ENCODE measurements at regions not wholly inside any gene's neighbourhood (a gene's known extent, or its start where the extent isn't known, plus 50 kb on each side); places are given as distances from the start of the nearest gene placed in this dataset.

- Histone ChIP-seq H3K4me1 (replicated peaks in 1 of 4; ENCODE audit: control insufficient read depth in 3 of 4, insufficient read depth in 4 of 4, low read length in 3 of 4) (no peaks in the 10 kb centered on the region), H2AK5ac (ENCODE audit: low read depth, low read length) (no peak overlapping the region), H2BK15ac (ENCODE audit: low read length) (no peak overlapping the region; the same call in 1 of the 2 replicates), H2AFZ (ENCODE audit: low read length) (no peak overlapping the region), H3K23me2 (ENCODE audit: low read depth, low read length) (no peaks in the 10 kb centered on the region), H4K5ac (ENCODE audit: insufficient read length, low read depth, low read length) (no peak overlapping the region), H4K91ac (replicated peaks; ENCODE audit: insufficient read length, low read length) (no peak overlapping the region), H3K23ac (ENCODE audit: insufficient read length) (no peak overlapping the region), H3K27ac (ENCODE audit: low read depth, low read length) (no peak overlapping the region), H2BK12ac (ENCODE audit: low read depth, low read length) (no peak overlapping the region), H3K4ac (replicated peaks; ENCODE audit: insufficient read length, low read depth, low read length) (no peak overlapping the region), H3K79me2 (ENCODE audit: control insufficient read depth in 1 of 2, insufficient read depth in 2 of 2, low read length in 2 of 2) (no peaks in the 10 kb centered on the region), H3K9ac (replicated peaks in 1 of 4; ENCODE audit: extremely low read depth in 1 of 4, low read depth in 3 of 4, low read length in 3 of 4) (no peak overlapping the region), H3K79me1 (ENCODE audit: low read depth, low read length) (no peaks in the 10 kb centered on the region), H2BK120ac (replicated peaks; ENCODE audit: low read depth, low read length) (no peak overlapping the region), H4K8ac (ENCODE audit: extremely low read depth, insufficient read depth, low read length) (no peak overlapping the region), H4K20me1 (replicated peaks in 1 of 2; ENCODE audit: control insufficient read depth in 1 of 2, insufficient read depth in 2 of 2, low read length in 2 of 2) (no peaks in the 10 kb centered on the region), H3K56ac (replicated peaks; ENCODE audit: insufficient read length, low read depth, low read length) (no peak overlapping the region), H2BK5ac (ENCODE audit: low read depth, low read length) (no peak overlapping the region), H3K4me3 (ENCODE audit: extremely low read depth in 1 of 4, insufficient read depth in 2 of 4, low read depth in 3 of 4, low read length in 4 of 4) (no peak overlapping the region), H3K36me3 (ENCODE audit: control insufficient read depth in 2 of 4, insufficient read depth in 4 of 4, low read length in 3 of 4) (no peaks in the 10 kb centered on the region), H3K14ac (ENCODE audit: insufficient read length) (no peak overlapping the region), H3K9me3 (ENCODE audit: insufficient read depth in 2 of 2, low read depth in 1 of 2, low read length in 1 of 2) (peaks cover 4 to 5% of the 10 kb centered on the region in 2 experiments; a peak in 2 of 4 replicates), H3K27me3 (replicated peaks in 1 of 4; ENCODE audit: control insufficient read depth in 3 of 4, extremely low read depth in 1 of 4, insufficient read depth in 3 of 4, low read length in 3 of 4) (no peaks in the 10 kb centered on the region), H3K18ac (ENCODE audit: extremely low read depth, low read length) (no peak overlapping the region), H2BK20ac (ENCODE audit: low read length) (no peak overlapping the region), H3K4me2 (ENCODE audit: insufficient read depth in 1 of 2, low read depth in 2 of 2, low read length in 2 of 2) (no peak overlapping the region)
- POLR2A ChIA-PET (ENCODE audit: partially characterized antibody) = no interaction called here
- FAIRE-seq (no peak), DNase-seq (ENCODE audit: low read depth in 1 of 2, low spot score in 2 of 2) (no peak)
- no peak for TF ChIP-seq TCF12 (IDR thresholded peaks at IDR 0.05; ENCODE audit: low read depth, low read length)
- TF ChIP-seq ATF3 (IDR thresholded peaks at IDR 0.05; ENCODE audit: insufficient read depth, low read depth, low read length) = no peak
- TF ChIP-seq SIN3A (conservative IDR thresholded peaks at IDR 0.05 in 1 of 2, IDR thresholded peaks at IDR 0.05 in 1 of 2; ENCODE audit: low read depth in 1 of 2, low read length in 2 of 2) = no peak
- TF ChIP-seq POU5F1 (IDR thresholded peaks at IDR 0.05; ENCODE audit: low read depth, low read length) = no peak
- no peak for TF ChIP-seq RXRA (IDR thresholded peaks at IDR 0.05; ENCODE audit: insufficient read depth, low read depth, low read length)
- no peak for TF ChIP-seq CTBP2 (IDR thresholded peaks at IDR 0.05; ENCODE audit: borderline replicate concordance, insufficient read depth, insufficient read length, low read length)
- TF ChIP-seq SUZ12 (IDR thresholded peaks at IDR 0.05; ENCODE audit: low read length) = no peak
- no peak for TF ChIP-seq ZNF274 (IDR thresholded peaks at IDR 0.05; ENCODE audit: borderline replicate concordance, extremely low read depth, low read length)
- CTCF ChIA-PET (ENCODE audit: partially characterized antibody) = interaction anchor here (1.6 kb wide), 1 partner anchor 11 kb away, joined by 5 read pairs; no protein-coding TSS in a partner anchor
- WGBS, 2 experiments (ENCODE audit: extremely low coverage in 1 of 2, insufficient coverage in 1 of 2, insufficient read length in 1 of 2, insufficient replicate concordance in 2 of 2, low coverage in 1 of 2, low lambda C conversion rate in 2 of 2, missing lambda C conversion rate in 1 of 2) = 73% methylated on average over 1 of the region's 1 CpG; no CpG with 5 or more reads in 1 of the 2 experiments
These were observed 87.8 kb downstream of the SHOX2 start for GRCh38 chr3:158018462-158018861.
